KOPT-K1 (cell line): ENCODE measurements at regions not wholly inside any gene's neighbourhood (a gene's known extent, or its start where the extent isn't known, plus 50 kb on each side); places are given as distances from the start of the nearest gene placed in this dataset.

Source experiments
- H3K27ac ChIP-seq: fragments of 200-600 bp; sonication (generic); 2 replicates; pipeline ENCODE4 v1.5.1; 2016; ENCODE audit warnings: antibody characterized with exemption, mild to moderate bottlenecking, low read depth, low read length; ENCODE audit not compliant: poor library complexity, severe bottlenecking
- H3K36me3 ChIP-seq: fragments of 200-600 bp; sonication (generic); 2 replicates; pipeline ENCODE4 v1.5.1; 2017; ENCODE audit warnings: antibody characterized with exemption, mild to moderate bottlenecking, low read length, moderate library complexity; ENCODE audit not compliant: insufficient read depth
- H3K9me3 ChIP-seq: fragments of 200-600 bp; sonication (generic); 2 replicates; pipeline ENCODE4 v1.5.1; 2017; ENCODE audit warnings: antibody characterized with exemption, low read length, mild to moderate bottlenecking; ENCODE audit not compliant: insufficient read depth, poor library complexity, severe bottlenecking

DNA sequence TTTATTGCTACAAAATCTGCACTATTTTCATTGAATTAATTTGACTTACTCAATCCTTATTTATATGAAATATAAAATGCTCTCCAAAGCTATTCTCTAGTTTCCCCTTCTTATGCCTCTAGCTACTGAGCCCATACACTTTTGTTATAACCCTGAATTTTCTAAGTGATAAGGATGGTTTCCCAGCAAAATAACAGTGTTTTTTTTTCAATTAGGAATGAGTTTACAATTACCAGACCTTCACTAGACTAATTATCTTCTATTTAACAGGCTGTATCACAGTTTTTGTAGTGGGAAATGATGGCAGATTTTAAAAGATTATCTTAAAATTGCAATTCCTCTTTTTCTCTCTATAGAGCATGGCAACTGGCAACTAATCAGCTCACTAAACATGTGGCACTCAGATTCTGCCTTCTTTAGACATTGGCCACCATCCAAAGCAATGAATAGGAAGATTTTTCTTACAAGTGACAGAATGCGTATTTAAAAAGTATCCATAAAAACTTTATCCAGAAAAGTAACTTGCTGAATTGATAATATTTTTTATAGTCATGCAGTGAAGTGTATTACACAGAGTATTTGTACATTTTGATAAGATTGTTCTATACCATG lies 585.7 kb upstream of the ZNF608 start:
- Histone ChIP-seq H3K36me3 (no peaks in the 10 kb centered on the region), H3K27ac (no peak overlapping the region), H3K9me3 (no peaks in the 10 kb centered on the region)

DNA sequence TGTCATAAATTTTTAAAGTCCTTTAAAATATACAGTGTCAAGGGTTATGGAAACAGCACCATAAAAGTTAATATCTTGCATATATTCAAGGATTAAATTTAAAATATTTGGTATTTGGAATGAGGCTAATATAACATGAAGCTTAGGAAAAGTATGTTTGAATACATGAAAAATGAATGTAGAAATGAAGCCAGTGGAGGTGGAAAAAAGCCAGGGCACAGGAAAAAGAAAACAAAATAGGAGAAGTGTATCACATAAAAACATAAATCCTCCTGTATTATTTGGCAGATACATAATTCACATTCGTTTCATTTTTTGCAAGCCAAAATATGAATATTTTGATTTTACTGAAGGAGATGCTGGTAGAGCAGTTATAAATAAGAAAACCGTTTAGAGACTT lies 587.0 kb upstream of the ZNF608 start:
- Histone ChIP-seq H3K27ac (no peak overlapping the region), H3K36me3 (no peaks in the 10 kb centered on the region), H3K9me3 (no peaks in the 10 kb centered on the region)

DNA sequence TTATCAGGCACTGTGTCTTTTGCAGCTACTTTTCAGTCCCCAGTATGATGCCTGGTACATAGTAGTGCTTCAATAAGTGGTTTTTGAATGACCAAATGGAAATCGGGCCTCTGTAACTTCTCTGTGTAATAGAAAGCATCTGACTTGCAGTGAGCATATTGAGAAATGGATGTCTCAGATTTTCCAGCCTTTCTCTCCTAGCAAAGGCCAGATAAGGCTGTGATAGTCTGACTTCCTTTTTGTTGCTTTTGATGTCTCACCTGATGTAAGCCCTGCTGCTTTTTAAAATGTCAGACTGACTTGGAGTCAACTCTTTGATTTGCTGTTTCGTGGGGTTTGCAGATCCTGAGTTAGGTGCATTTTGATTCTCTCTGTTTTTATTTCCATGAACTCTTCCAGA lies 590.0 kb upstream of the ZNF608 start:
- H3K9me3 ChIP-seq, result no peaks in the 10 kb centered on the region
- H3K36me3 ChIP-seq, result no peaks in the 10 kb centered on the region
- H3K27ac ChIP-seq, result no peak overlapping the region

DNA sequence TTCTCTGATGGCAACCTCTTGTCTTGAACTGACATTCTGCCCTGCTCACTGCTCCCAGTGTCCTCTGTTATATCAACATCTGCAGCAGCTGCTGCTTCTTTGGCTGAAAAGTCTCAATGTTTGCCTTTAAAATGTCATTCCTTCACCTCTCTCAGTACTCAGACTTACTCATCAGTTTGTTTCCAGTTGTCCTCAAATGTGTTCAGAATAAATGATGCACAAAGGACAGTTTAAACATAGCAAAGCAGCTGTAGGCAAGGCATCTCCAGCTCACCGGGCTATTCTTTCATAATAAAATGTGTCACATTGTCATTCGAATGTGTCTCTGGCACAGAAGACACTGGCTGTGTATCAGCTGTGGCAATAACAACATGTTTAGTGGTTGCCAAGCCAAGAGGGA lies 590.9 kb upstream of the ZNF608 start:
- Histone ChIP-seq H3K27ac (no peak overlapping the region), H3K9me3 (no peaks in the 10 kb centered on the region), H3K36me3 (no peaks in the 10 kb centered on the region)

DNA sequence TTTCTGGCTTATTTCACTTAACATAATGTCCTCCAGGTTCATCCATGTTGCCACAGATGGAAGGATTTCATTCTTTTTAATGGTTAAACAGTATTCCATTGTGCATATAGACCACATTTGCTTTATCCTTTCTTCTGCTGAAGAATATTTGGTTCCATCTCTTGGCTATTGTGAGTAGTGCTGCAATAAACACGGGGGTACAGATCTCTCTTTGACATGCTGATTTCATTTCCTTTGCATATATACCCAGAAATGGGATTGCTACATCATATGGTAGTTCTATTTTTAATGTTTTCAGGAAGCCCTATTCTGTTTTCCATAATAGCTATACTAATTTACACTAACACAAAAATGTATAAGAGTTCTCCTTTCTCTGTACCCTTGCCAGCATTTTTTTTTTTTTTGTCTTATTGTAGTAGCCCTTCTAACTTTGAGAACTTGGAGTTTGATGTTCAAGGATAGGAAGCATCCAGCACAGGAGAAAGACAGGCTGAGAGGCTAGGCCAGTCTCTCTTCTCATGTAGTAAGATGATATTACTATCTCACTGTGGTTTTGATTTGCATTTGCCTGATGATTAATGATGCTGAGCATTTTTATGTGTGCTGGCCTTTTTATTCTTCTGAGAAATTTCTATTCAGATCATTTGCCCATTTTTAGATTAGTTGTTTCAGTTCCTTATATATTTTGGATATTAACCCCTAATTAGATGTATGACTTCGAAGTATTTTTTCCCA lies 592.2 kb upstream of the ZNF608 start:
- Histone ChIP-seq H3K27ac (no peak overlapping the region), H3K36me3 (no peaks in the 10 kb centered on the region), H3K9me3 (peaks cover 3% of the 10 kb centered on the region)

DNA sequence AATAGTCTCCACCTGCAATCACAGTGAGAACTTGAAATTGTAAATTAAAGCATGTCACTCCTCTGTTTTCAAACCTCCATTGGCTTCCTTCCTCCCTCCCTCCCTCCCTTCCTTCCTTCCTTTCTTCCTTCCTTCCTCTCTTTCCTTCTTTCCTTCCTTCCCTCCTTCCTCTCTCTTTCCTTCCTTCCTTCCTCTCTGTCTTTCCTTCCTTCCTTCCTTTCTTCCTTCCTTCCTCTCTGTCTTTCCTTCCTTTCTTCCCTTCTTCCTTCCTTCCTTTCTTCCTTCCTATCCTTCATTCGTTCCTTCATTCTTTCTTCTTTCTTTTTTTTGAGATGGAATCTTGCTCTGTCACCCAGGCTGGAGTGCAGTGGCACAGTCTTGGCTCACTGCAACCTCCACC lies 595.0 kb upstream of the ZNF608 start:
- no peaks in the 10 kb centered on the region for H3K36me3 ChIP-seq
- no peak overlapping the region for H3K27ac ChIP-seq
- H3K9me3 ChIP-seq, result peaks cover 3% of the 10 kb centered on the region

DNA sequence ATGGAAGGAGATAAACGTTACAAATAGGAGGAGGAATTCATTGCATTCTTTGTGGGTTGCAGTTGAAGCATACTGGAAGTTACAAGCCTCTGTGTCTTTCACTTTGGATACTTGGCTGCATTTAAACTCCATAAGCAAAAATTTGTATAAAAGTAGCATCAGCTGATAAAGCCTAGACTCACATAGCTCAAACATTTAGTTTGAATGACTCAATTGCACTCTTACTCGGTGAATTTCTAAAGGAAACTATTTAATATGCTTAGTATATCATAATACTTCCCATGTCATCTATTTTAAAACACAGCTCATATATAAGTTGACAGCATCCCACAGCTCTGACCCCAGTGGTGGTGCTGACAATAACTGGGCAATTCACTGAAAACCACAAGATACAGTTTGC lies 596.6 kb upstream of the ZNF608 start:
- Histone ChIP-seq H3K36me3 (no peaks in the 10 kb centered on the region), H3K27ac (no peak overlapping the region), H3K9me3 (peaks cover 3% of the 10 kb centered on the region)

DNA sequence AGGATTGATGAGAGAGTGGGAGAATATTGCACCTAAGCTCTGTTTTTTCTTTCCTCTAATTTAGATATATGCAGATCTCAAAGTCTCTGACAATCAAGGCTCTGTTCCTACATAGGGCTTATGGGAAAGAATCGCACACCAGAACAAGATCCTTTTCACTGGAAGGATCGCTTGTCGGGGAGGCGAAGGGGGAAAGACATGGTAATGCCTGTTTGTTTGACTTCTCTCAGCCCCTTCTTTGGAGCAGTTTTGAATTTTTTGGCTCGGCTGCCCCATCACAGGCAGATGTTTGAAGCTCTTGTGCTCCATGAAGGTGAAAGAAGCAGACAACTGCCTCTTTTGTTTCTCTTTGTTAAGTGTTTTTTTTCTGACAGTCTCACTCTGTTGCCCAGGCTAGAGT lies 599.9 kb upstream of the ZNF608 start:
- Histone ChIP-seq H3K27ac (no peak overlapping the region), H3K36me3 (no peaks in the 10 kb centered on the region), H3K9me3 (peaks cover 3% of the 10 kb centered on the region)

DNA sequence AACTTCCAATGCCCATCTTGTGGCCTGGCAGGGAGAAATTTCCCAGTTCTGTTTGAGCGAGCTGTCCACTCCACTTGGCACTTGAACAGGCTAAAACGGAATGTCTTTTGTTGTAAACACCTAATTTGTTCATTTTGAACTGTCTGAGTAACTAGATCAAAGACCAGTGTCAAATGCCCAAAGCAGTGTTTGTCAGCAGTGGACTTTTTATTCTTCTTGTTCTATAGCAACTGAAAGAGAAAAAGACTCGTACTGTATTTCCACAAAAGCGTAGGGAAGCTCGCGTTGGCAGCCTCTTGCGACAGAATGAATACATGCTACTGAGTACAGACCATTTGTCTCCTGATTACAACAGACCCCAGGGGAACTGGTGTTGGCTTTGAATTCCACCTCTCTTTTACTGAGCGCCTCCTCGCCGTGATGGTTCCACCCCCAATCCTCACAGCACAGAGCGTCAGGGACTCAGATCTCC lies 601.8 kb upstream of the ZNF608 start:
- Histone ChIP-seq H3K27ac (no peak overlapping the region), H3K36me3 (no peaks in the 10 kb centered on the region), H3K9me3 (no peaks in the 10 kb centered on the region)

DNA sequence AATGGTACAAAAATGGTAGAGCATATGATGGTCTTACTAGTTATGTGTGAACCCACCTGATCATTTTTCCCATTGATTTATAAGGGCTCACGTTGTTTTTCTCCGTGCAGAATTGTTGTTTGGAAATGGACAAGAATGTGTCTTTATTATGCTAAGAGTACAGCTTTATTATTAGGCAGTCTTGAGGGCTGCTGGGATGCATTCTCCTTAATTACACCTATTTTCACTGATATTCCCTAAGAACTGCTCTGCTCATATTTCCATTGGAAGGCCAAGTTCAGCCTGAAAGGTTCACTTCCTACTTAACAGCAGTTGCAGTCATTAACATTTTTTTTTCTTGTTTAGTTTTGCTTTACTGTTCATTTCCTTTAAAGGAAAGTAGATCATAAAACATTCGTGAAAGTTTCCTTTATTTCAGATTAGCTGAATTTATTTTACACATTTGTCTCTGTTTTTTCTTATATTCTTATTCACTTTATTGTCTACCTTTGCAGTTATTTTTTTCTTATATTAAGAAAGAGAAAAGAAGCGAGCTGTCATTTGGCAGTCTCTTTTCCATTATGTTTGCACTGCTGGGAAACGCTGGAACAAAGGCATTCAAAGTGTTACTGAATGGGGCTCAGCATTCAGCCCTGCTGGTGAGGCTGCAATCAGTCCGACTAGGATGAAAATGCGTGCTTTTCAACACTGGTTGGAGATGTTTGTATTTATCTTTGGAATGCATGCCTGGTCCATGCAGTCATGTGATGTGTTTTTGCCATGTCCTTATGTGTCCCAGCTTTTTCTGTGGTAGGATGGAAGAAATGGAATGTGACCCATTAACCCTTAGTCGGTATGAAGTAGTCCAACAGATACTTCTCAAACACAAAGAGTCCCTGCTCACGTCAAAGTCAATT lies 602.7 kb upstream of the ZNF608 start:
- Histone ChIP-seq H3K27ac (no peak overlapping the region), H3K36me3 (no peaks in the 10 kb centered on the region), H3K9me3 (no peaks in the 10 kb centered on the region)

DNA sequence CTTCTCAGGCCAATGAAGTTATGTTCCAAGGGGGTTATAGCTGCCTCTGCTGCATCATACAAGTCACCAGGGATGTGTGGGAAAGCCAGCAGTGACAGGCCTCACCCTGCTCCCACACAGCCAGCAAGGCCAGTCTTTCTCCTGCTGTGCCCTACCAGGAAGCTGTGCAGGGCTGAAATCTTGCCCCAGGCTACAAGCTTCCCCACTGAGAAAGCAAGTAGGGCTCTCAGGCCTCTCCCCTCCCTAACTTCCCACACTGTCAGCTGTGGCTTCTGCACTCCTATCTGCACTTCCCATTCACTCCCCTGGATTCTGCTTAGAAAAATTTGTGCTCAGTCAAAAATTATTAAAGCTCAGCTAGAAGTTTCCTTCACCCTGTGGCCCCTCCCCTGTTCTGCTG lies 611.2 kb upstream of the ZNF608 start:
- no peaks in the 10 kb centered on the region for H3K9me3 ChIP-seq
- no peak overlapping the region for H3K27ac ChIP-seq
- no peaks in the 10 kb centered on the region for H3K36me3 ChIP-seq

DNA sequence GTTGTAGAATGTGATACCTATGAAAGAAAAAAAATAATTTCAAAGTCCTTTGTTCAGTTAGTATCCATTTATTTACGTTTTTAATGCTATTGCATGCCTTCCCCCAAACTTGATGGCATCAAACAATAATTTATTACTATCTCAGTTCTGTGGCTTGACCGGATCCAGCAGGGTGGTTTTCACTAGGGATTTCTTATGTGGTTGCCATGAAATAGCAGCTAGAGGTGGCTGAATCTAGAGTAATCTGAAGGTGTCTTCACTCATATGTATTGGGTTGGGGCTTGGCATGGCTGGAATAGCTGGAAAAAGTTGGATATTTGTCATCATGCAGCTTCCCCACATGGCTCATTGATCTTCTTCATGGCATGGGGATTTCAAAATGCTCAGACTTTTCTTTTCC lies 619.3 kb upstream of the ZNF608 start:
- Histone ChIP-seq H3K27ac (no peak overlapping the region), H3K9me3 (no peaks in the 10 kb centered on the region), H3K36me3 (no peaks in the 10 kb centered on the region)

DNA sequence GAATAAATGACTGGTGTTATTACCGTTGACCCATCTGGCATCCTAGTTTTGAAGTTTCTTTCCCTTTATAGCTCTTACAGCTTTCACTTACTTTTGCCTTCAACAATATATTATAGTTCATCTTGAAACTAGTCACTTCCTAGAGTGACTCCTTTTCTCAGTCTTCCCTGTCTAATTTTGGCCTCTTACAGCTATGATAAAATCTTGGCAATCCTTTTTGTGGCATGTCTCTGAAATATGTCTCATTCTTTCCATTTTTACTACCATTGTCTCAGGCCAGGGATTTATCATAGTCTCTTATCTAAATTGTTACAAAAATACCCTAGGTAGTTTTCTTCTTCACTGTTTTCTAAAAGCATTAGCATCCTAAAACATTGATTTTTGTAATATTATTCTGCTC lies 621.3 kb upstream of the ZNF608 start:
- Histone ChIP-seq H3K27ac (no peak overlapping the region), H3K36me3 (no peaks in the 10 kb centered on the region), H3K9me3 (no peaks in the 10 kb centered on the region)

DNA sequence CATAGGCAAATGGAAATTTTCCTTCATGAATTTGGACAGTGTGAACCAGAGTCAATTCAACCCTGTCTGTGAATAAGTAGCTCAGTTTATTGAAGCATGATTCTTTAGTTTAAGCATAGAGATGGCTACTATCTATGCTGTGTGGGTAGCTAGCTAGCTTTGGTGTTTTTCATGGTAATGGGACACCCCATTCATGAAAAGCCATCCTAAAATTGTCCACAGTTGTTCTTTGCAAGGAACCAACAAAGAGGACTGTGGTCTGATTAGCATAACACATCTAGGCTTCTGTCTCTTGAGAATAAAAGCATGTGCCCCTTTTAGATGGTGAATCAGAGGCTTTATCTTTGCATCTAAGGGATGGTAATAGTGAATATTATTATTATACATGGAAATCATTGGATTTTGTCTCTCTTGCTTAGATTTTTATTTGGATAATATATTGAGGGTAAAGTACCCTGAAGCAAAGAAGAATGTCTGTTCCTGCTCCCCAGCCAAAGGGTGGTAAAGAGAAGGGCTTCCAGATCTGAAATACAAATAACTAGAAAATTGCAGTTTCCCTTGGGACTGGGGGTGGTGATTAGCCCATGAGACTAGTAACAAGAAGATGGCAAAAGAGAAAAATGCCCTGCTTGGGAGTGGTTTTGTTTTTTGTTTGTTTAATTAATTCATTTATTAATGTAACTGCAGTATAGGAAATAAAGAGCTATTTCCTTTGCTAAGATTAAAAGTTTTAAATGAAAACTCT lies 624.2 kb upstream of the ZNF608 start:
- Histone ChIP-seq H3K36me3 (no peaks in the 10 kb centered on the region), H3K9me3 (no peaks in the 10 kb centered on the region), H3K27ac (no peak overlapping the region)
